Endothelial cell of umbilical vein (primary cell): ENCODE measurements at regions not wholly inside any gene's neighbourhood (a gene's known extent, or its start where the extent isn't known, plus 50 kb on each side); places are given as distances from the start of the nearest gene placed in this dataset.

Experiments used
- BruUV-seq: library from RNA; stranded (reverse); fragments of 400-500 nt; replicated peaks from 2 replicates; lab custom pipeline; 2021; lab: Mats Ljungman, UMichigan
- CTCF ChIA-PET: fragments of 300-600, 350-600 bp; sonication (Branson Sonifier 250); formaldehyde crosslinking; loops from one replicate; lab custom pipeline; 2021; ENCODE audit warnings: antibody characterized with exemption, inconsistent platforms; lab: Charles Lee
- POLR2A ChIA-PET: fragments of 300-600, 350-600 bp; sonication (Branson Sonifier 250); formaldehyde crosslinking; loops from one replicate; lab custom pipeline; 2021; ENCODE audit warnings: antibody characterized with exemption, inconsistent platforms; lab: Charles Lee
- DNase-seq: peaks from one replicate; pipeline ENCODE4 v3.0.0-alpha.2; 2011; ENCODE audit warnings: low read depth, low spot score
- FAIRE-seq: peaks from 2 replicates; lab custom pipeline; 2011; peaks lifted over from hg19 to GRCh38; lab: Jason Lieb, UNC
- H2AFZ ChIP-seq: 2 replicates; pipeline ENCODE4 v1.6.0; 2012; ENCODE audit warnings: low read depth, low read length, control low read depth, inconsistent platforms
- H3K27ac ChIP-seq: 2 replicates; pipeline ENCODE4 v1.5.1; 2011; ENCODE audit warnings: low read depth, mild to moderate bottlenecking, control low read depth, low read length, moderate library complexity; ENCODE audit not compliant: insufficient read depth
- H3K27me3 ChIP-seq, 2 experiments: 2 replicates each; pipeline versions ENCODE4 v1.6.0 to v1.6.1; 2011; ENCODE audit warnings: low read length in 2 of 2, mixed read lengths in 1 of 2; ENCODE audit not compliant: control insufficient read depth in 2 of 2, insufficient read depth in 2 of 2
- H3K36me3 ChIP-seq, 2 experiments: 2 replicates in 1 of 2; 3 replicates in 1 of 2; pipeline ENCODE4 v1.5.1; 2011; ENCODE audit warnings: low read length in 2 of 2, mild to moderate bottlenecking in 1 of 2, moderate library complexity in 1 of 2; ENCODE audit not compliant: control insufficient read depth in 2 of 2, insufficient read depth in 2 of 2; ENCODE audit errors: extremely low read depth in 1 of 2
- H3K4me1 ChIP-seq: 3 replicates; pipeline ENCODE4 v1.5.1; 2011; ENCODE audit warnings: mild to moderate bottlenecking, low read length; ENCODE audit not compliant: control insufficient read depth, insufficient read depth; ENCODE audit errors: extremely low read depth
- H3K4me2 ChIP-seq: 2 replicates; pipeline ENCODE4 v1.6.1; 2011; ENCODE audit warnings: low read length, control low read depth, mixed read lengths; ENCODE audit not compliant: insufficient read depth
- H3K4me3 ChIP-seq, 3 experiments: fragments of 200-600 bp in 1 of 3; sonication (generic), shearing (Covaris generic) in 1 of 3; replicated peaks in 1 of 3; 2 replicates each; pipeline ENCODE4 v1.5.1; 2011 to 2016; ENCODE audit warnings: control low read depth in 3 of 3, low read length in 3 of 3, mild to moderate bottlenecking in 2 of 3, inconsistent platforms in 1 of 3, low read depth in 1 of 3, moderate library complexity in 1 of 3; ENCODE audit not compliant: insufficient read depth in 1 of 3
- H3K79me2 ChIP-seq: 2 replicates; pipeline ENCODE4 v1.6.0; 2012; ENCODE audit warnings: low read length, inconsistent platforms; ENCODE audit not compliant: control insufficient read depth, insufficient read depth
- H3K9ac ChIP-seq: replicated peaks from 2 replicates; pipeline ENCODE3; 2011; ENCODE audit warnings: low read length, control low read depth; ENCODE audit not compliant: insufficient read depth; ENCODE audit errors: extremely low read depth
- H3K9me1 ChIP-seq: replicated peaks from 3 replicates; pipeline ENCODE4 v1.6.0; 2011; ENCODE audit warnings: mild to moderate bottlenecking, low read length; ENCODE audit not compliant: control insufficient read depth, insufficient read depth; ENCODE audit errors: extremely low read depth
- H3K9me3 ChIP-seq: replicated peaks from 2 replicates; pipeline ENCODE4 v1.5.1; 2012; ENCODE audit warnings: low read length, inconsistent platforms; ENCODE audit not compliant: control insufficient read depth, insufficient read depth
- H4K20me1 ChIP-seq: replicated peaks from 2 replicates; pipeline ENCODE3; 2011; ENCODE audit warnings: mild to moderate bottlenecking, low read length; ENCODE audit not compliant: control insufficient read depth, insufficient read depth; ENCODE audit errors: extremely low read depth
- CTCF ChIP-seq, 2 donors: IDR thresholded peaks; 1 replicate in 1 of 2; 2 replicates in 1 of 2; pipeline ENCODE4 v1.5.1; 2011; ENCODE audit warnings: low read length in 2 of 2, mild to moderate bottlenecking in 2 of 2, moderate library complexity in 2 of 2, control low read depth in 1 of 2, inconsistent platforms in 1 of 2, low read depth in 1 of 2; ENCODE audit not compliant: insufficient read depth in 1 of 2; ENCODE audit errors: extremely low read depth in 1 of 2
- FOS ChIP-seq: IDR thresholded peaks from 2 replicates; pipeline ENCODE4 v1.6.1; 2011; ENCODE audit warnings: mild to moderate bottlenecking, low read length, moderate library complexity, borderline replicate concordance; ENCODE audit not compliant: insufficient read depth
- GATA2 ChIP-seq: IDR thresholded peaks from 2 replicates; pipeline ENCODE4 v1.7.0; 2011; ENCODE audit warnings: low read depth, mild to moderate bottlenecking, moderate library complexity, mixed read lengths, low read length; ENCODE audit not compliant: insufficient read length, insufficient read depth
- JUN ChIP-seq: IDR thresholded peaks from 2 replicates; pipeline ENCODE4 v1.6.1; 2011; ENCODE audit warnings: borderline replicate concordance, low read depth; ENCODE audit not compliant: insufficient read length, insufficient read depth
- MAX ChIP-seq: IDR thresholded peaks from 2 replicates; pipeline ENCODE4 v1.6.1; 2011; ENCODE audit not compliant: insufficient read depth, insufficient read length
- MYC ChIP-seq: IDR thresholded peaks from one replicate; pipeline ENCODE4 v1.6.1; 2011; ENCODE audit warnings: mild to moderate bottlenecking, low read depth, low read length
- dilution Hi-C: fragments of 300-500 bp; cut with MboI; formaldehyde crosslinking; loops from one replicate; pipeline ENCODE4 v1.15.0; 2019; ENCODE audit warnings: low sequenced_read_pairs; ENCODE audit not compliant: extremely low pct_ligation_motif_present
- intact Hi-C: fragments of 100-400 bp; cut with micrococcal nuclease; formaldehyde crosslinking; loops from one replicate; pipeline ENCODE4 v1.10.0; 2022

- no peak overlapping the region for H3K4me3 ChIP-seq
- BruUV-seq: no TSS peak
- FAIRE-seq: no peak
- H3K27ac ChIP-seq: no peak overlapping the region
- H3K79me2 ChIP-seq: no peaks in the 10 kb centered on the region
- no peaks in the 10 kb centered on the region for H3K27me3 ChIP-seq
- no peaks in the 10 kb centered on the region for H4K20me1 ChIP-seq
- no peaks in the 10 kb centered on the region for H3K9me3 ChIP-seq
- ChIA-PET CTCF (no interaction called here), POLR2A (no interaction called here)
- intact Hi-C loops: no loop called here
- H3K9me1 ChIP-seq: no peaks in the 10 kb centered on the region
- H2AFZ ChIP-seq: no peak overlapping the region
- no peak overlapping the region for H3K4me2 ChIP-seq
- TF ChIP-seq JUN (no peak), MYC (no peak), MAX (no peak), GATA2 (no peak), FOS (no peak), CTCF (IDR thresholded peaks at IDR 0.05; ENCODE audit: extremely low read depth in 1 of 2, insufficient read depth in 1 of 2, low read depth in 1 of 2, low read length in 2 of 2) (no peak)
- DNase-seq: no peak
- dilution Hi-C loops: no loop called here
- no peaks in the 10 kb centered on the region for H3K4me1 ChIP-seq
- H3K9ac ChIP-seq: no peak overlapping the region
- no peaks in the 10 kb centered on the region for H3K36me3 ChIP-seq
Measured at GRCh38 chr7:38025815-38026214, 105.4 kb downstream of the EPDR1 start.
